ENCODE measurements at regions not wholly inside any gene's neighbourhood (a gene's known extent, or its start where the extent isn't known, plus 50 kb on each side); places are given as distances from the start of the nearest gene placed in this dataset.

DNA sequence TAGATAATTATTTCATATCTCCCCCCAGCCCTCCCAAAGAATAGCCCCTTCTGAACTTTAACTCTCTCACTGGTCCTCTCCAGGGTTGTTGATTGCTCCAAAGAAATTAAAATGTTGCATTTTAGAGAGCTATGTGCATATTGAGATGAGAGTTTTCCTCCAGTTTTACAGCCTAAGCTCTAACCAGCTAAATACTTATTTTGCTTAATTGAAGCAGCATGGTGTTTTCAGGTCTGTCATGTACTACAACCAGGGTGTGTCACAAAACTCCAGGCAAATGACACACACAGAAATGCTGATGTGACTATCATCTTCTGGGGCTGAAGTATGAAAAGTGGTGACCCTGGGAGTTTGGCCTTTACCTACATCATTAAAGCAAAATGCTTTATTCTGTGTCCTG lies 196.8 kb upstream of the STXBP5 start:
- intact Hi-C loops (cut with DNase I) = no loop called here
- DNase-seq = no peak
- no peak for ATAC-seq

DNA sequence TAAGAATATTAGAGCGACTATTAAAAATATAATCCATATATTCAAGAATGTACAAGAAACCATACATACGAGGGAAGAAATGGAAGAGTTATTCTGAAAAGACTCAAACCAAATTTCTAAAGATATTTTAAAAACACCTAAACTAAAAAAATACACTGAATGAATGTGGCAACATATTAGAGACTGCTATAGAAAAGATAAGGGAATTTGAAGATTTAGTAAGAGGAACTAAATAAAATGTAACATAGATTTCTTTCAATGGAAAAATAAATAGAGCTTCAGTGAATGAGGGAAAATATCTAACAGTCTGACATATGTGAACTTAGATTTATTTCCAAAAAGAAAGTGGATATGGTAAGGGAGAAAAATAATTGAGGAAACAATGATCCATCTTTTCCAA lies 194.9 kb upstream of the STXBP5 start:
- no peak for DNase-seq
- no peak for ATAC-seq
- intact Hi-C loops (cut with DNase I) = loop anchor here in 1 of 2 donors (2.0 kb wide), 1 partner anchor 17 kb away; no protein-coding TSS in a partner anchor

DNA sequence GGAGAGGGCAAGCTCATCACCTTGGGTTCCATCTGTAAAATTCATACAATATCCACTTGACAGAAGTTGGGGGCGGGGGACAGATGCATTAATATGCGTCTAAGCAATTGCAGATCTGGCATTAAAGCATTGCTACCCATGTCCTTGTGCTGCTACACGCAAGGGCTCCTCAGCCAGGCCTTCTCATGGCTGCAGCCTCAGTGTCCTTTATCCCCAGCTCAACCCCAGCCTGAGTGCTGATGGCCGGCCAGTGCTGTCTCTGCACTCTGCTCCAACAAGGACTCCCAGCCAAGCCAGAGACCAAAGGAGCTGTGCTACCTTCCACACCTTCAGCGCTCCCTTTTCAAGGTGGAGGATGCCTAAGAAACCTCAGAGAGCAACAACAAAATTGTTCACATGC lies 188.5 kb upstream of the STXBP5 start:
- ATAC-seq (no peak), DNase-seq (no peak)
- intact Hi-C loops (cut with DNase I) = no loop called here

DNA sequence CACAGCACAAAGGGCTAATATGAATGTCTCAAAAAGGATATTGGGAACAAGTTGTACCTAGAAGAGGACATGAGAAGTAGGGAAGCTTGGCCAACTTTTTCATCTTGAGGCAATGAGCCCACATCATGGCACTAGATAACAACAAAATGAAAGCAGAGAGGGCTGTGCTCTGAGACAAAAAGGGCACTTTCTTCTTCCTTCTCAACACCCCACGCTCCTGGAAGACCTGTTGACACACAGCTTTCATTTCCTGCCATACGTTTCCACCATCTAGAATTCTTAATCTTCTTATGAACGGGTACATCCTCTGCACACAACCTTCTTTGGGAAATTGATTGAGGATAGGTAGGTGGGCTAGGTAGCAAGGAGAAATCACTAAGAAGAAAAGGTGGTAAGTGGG lies 187.8 kb upstream of the STXBP5 start:
- intact Hi-C loops (cut with DNase I) = no loop called here
- ATAC-seq = no peak
- no peak for DNase-seq

DNA sequence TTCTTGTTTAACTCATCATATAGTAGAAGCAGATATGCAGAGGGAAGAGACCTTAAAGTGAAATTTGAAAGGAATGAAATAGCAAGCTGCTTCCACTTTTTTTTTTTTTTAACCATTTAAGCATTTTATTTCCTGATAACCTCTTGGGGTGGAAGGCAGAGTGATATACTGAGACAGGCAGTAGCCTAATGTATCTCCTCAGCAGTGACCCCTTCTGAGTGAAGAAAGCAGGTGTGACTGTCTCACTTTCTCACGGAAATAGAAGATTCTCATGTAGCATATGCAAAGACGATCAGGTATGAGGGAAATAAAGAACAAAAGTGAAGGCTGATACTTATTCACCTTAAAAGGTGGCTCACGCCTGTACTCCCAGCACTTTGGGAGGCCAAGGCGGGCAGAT lies 187.1 kb upstream of the STXBP5 start:
- intact Hi-C loops (cut with DNase I) = no loop called here
- no peak for DNase-seq
- no peak for ATAC-seq

DNA sequence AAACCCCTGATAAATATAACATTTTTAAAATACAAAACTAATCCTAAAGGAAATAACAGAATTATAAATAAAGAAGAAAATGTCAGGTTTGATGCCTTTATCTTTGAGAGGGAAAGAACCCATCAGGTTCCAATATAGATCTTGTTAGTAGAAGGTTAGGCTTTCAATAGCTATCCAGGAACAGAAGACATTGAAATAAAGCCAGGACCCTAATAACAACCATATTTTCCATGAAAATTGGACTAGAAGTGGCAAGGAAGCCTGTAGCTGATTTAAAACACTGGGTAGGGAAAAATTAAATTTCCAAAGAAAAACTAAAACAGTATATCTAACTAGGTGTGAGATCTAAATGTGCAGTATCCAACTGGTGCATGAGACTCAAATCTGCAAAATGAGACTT lies 185.2 kb upstream of the STXBP5 start:
- intact Hi-C loops (cut with DNase I) = no loop called here
- no peak for DNase-seq
- ATAC-seq = no peak

DNA sequence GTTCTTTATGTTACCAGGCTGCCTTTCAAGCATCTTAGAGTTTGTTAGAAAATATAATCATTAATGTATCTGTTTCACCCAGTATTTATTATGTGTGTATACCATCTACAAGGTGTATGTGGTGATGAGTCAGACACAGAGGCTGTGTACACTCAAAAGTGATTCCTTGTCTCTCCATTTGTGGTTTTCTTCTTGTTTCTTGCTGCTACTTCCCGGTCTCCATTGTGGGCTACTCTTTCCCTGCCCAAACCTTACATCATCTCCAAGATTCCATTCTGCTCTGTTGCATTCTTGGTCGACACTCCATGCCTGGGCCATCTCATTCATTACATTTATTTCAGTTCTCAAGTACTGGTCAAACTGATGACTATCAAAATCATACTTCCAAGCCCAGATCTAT lies 182.2 kb upstream of the STXBP5 start:
- intact Hi-C loops (cut with DNase I) = loop anchor here in 1 of 2 donors (10.0 kb wide), 1 partner anchor 747 kb away; no protein-coding TSS in a partner anchor
- DNase-seq (no peak), ATAC-seq (no peak)

DNA sequence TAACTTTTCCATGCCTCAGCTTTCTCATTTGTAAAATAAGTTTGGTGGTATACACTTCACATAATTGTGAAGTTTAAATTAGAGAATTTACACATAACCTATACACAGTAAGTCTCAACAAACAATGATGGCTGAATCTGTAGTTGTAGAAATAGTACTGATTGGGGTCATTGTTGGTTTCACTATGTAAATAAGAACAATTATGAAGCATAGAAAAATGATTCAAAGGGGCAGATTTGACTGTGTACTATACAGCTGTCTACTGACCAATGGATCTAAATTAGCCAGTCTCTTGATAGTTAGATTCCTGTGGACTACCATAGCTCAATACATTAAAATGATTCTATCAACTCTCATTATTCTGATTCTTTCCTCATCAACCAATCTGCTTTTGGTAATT lies 181.1 kb upstream of the STXBP5 start:
- intact Hi-C loops (cut with DNase I) = loop anchor here in 1 of 2 donors (10.0 kb wide), 1 partner anchor 748 kb away; no protein-coding TSS in a partner anchor
- ATAC-seq (no peak), DNase-seq (no peak)

DNA sequence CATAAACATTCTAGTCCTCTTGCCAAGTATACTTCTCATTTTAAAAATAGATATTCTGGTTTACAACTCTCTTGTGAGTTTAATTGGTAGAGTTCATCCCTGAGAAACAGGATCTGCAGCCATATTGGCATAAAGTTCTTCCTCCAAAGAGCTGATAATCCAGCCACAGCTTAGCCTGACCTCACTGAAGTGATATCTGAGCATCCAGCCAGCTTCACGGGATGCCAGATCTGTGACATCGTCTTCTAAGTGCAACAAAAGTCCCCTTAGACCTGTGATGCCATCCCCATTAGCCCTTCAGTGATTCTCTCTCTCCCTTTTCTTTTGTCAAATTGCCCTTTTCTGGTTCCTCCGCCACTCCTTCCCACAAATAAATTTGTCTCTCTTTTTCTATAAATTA lies 180.6 kb upstream of the STXBP5 start:
- DNase-seq (no peak), ATAC-seq (no peak)
- intact Hi-C loops (cut with DNase I) = loop anchor here in 1 of 2 donors (10.0 kb wide), 1 partner anchor 749 kb away; no protein-coding TSS in a partner anchor

DNA sequence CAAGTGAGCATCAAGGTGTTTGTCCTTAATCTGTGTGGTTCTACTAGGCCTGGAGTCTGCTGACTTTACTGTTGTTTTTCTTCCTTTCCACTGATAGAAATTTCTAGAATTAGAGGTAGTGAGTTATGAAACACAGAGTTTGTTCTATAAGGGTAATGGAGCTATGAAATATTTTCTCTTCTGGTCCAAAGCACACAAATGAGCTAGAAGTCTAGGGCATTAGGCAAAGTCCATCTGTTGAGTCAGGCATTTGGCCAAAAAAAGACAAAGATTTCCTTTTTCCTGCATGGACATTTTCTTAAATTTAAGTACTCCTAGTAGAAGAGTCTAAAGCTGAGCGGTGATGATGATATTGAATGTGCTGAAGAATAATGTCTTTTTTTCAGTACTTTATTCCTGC lies 174.3 kb upstream of the STXBP5 start:
- intact Hi-C loops (cut with DNase I) = loop anchor here in 1 of 2 donors (10.0 kb wide), 1 partner anchor 755 kb away; no protein-coding TSS in a partner anchor

DNA sequence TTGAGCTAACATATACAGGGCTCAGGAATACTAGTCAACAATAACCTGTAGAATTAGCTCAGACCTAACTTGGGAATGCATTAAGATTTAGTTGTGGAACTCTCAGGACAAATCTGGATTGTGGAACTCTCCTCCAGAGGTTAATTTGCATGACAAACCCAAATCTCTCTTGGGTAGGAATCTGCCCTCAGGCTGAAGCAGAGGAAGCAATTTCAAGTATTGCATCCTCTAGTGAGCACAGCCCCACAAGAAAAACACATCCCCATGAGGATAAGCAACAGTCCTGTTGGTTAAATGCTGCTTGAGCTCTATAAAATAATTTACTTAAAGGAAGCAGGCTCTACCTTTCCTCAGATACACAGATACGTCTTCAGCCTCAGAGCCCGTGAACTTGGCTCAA lies 170.9 kb upstream of the STXBP5 start:
- intact Hi-C loops (cut with DNase I) = no loop called here
- ATAC-seq (no peak), DNase-seq (no peak)

More for the DNA sequence above, 174.3 kb upstream of the STXBP5 start:
- ATAC-seq = no peak
- no peak for DNase-seq

DNA sequence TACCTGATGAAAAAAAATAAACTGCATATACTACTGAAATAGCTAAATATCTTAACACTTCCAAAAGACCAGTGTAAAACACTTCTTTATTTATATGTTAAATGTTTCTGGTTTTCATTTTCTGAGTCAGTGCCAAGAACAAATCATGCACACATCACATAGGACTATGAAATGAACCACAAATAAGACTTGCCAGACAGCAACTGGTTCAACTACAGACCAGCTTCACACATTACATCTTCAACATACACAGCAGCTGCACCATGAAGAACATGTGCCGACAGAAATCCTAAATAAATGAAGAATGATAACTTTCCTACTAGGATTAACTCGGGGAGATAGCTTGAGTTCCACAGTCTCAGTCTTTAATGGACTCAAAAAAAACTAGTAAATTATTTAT lies 168.3 kb upstream of the STXBP5 start:
- intact Hi-C loops (cut with DNase I) = no loop called here

DNA sequence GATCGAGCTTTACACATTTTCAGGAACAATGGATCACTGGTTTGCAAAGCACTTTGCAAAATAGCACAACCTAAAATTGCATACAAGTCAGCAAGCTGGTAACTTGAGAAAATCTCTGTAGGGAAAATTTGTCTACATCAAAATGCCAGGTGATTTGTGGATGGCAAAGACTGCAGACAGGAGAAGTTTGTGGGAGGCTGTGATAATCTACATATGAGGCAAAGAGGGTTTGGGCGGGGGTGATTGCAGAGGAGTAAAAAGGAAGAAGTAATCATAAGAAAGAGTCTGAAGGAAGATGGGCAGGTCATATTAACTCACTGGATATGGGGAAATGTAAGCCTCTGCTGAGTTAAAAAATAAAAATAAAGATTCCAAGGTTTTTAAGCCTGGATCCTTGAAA lies 166.3 kb upstream of the STXBP5 start:
- DNase-seq (no peak), ATAC-seq (no peak)
- intact Hi-C loops (cut with DNase I) = no loop called here

More for the DNA sequence above, 168.3 kb upstream of the STXBP5 start:
- DNase-seq (no peak), ATAC-seq (no peak)

DNA sequence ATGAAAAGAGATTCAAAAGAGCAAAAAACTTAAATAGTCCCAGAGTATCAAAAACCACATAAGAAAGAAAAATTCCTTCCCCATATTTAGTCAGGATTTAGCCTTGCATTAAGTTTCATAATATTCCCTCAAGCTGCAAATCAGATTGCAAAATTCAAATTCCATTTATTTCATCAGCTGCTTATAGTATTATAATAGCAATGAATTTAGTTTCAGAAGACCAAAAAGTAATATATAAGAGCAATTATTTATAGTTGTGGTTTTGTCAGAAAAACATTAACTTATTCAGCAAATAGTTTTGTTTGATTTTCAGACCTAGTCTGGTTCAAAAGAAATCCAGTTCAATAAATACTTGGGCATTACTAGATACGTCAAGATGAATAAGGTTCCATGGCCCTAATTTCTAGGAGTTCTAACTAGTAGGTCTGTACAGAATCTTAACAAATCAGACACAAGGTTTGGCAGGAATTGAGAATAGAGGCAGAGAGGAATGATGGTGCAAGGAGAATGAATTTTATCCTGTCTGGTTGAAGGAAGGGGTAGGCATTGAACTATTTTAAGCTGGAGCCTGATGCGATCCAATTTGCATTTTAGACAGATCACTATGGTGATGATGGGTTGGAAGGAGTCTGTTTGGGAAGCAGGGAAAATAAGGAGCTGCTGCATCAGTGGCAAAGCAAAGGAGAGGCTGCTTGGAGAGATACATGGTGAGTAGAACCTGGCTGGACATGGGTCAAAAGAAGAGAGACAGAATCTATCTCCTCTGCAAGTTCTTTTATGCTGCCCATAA lies 163.9 kb upstream of the STXBP5 start:
- DNase-seq = no peak
- intact Hi-C loops (cut with DNase I) = no loop called here
- ATAC-seq = no peak

DNA sequence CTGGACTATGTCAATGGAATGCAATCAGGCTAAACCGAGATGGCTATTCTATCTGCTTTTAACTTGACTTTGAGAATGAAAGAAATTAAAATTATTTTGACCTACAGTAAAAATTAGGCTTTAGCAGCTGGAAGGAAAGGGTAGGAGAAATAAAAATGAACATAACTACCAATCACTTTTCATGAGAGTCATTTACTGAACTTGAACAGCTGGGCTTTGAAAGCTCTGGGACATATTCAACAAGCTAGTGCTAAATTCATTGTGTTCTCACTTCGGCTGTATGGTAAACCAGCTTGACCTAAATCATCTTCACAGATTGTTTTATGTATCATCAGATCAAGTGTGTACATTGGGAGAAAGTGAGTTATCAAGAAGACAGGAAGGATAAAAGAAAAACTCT lies 161.5 kb upstream of the STXBP5 start:
- no peak for ATAC-seq
- DNase-seq = no peak
- intact Hi-C loops (cut with DNase I) = no loop called here

DNA sequence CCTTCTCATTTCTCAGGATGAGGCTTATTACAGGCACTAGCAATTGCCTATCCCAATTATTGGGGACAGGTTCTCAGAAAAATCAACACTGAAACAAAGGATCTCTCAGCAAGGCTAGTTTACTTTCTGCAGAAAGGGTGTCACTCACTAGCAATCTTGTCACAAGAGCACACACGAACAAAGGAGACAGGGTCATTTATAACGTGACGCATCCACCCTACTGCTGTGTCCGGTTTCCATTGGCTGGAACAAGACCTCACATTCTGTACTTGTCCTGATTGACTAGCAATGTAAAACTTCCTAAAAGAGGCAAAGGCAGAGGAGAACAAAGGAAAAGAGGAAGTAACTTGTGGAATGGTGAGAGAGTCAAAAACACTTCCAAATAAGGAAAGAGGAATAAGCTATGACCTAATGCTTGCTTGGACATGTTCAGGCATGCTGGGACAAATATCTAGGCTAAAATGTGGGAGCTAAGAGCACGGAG lies 160.2 kb upstream of the STXBP5 start:
- no peak for ATAC-seq
- intact Hi-C loops (cut with DNase I) = no loop called here

DNA sequence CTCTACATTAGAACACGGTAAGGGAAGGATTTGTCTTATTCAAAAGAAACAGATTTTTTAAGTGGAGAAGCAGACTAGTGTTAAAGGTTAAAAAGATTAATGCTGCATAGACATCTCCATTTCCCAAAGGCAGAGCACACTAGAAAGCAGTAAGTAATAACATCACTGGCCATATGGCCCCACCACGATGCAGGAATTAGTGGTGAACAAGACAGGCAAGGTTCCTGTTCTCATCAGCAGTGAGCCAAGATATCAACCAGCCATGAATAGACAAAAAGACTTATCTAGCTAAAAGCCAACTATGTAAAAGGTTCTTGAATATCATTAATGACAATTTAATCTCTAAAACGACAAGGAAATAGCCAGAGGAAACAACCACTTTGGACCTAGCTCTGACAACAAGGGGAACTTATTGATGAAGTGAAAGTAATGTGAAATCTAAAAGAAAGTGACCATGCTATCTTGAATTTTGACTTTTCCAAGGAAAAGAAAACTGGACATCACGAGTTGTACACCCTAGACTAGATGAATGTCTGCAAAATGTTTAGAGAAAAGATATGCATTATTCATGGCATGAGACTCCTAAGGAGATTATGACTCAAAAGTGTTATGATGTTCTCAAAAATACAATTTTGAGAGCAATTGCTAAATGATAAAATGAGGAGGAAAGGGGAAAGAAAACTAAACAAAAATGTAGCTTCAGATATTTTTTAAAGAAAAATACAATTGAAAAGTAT lies 157.9 kb upstream of the STXBP5 start:
- DNase-seq (no peak), ATAC-seq (no peak)
- intact Hi-C loops (cut with DNase I) = no loop called here

More for the DNA sequence above, 160.2 kb upstream of the STXBP5 start:
- no peak for DNase-seq

DNA sequence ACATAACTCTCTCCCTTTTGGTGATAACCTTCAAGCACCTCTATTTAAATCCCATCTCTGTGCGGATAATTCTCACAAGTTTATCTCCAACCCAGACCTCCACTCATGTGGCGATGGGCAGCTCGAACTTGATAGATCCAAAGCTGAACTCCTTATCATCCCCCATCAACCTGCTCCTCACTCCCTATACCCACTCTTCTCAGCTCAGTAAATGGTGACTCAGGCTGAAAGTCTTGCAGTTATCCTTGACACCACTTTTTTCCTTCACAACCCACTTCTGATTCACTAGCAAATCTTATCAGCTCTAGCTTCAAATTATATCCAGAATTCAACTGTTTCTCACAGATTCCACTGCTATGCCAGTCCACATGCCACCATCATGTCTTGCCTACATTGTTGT lies 155.3 kb upstream of the STXBP5 start:
- ATAC-seq = no peak
- DNase-seq = no peak
- intact Hi-C loops (cut with DNase I) = no loop called here

DNA sequence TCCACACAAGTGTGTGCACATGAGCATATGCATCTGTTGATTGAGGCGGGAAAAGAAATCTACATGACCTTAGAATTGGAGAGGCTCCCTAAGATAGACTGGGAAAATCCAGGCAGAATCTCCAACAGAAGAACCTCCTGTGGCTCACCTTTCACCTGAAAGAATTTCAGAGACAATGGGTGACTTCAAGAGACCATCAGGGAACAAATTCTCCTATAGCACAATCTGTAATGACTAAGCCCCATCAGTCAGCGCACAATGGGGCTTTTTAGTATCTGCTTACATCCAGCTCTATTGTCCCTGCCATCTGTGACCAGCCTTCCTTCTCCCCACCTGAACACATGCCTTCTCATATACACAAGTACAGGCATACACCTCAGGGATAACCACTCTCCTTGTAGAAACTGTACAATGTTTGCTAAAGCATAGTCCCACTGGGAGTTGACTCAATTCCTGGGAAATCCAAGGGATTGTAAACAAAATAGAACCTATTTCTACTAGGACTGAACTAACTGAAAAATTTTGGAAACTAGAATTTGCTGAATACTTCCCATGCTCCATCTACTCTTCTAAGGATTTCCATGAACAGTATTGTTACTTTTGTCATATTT lies 150.8 kb upstream of the STXBP5 start:
- intact Hi-C loops (cut with DNase I) = no loop called here
- DNase-seq = no peak
- no peak for ATAC-seq

DNA sequence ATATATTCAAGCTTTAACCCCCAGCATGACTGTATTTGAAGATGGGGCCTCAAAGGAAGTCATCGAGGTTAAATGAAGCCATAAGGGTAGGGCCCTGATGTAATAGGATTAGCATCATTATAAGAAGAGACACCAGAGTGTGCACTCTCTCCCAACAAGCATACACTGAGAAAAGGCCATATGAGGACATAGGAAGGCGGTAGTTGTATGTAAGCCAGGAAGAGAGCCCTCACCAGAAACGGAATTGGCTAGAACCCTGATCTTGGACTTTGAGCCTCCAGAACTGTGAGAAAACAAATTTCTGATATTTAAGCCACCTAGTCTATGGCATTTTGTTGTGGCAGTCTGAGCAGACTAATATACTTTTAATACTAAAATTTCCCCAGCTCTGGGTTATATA lies 150.1 kb upstream of the STXBP5 start:
- intact Hi-C loops (cut with DNase I) = no loop called here
- DNase-seq (no peak), ATAC-seq (no peak)
